HG02885 (cell line): ENCODE measurements at regions not wholly inside any gene's neighbourhood (a gene's known extent, or its start where the extent isn't known, plus 50 kb on each side); places are given as distances from the start of the nearest gene placed in this dataset.
A peak's percentile ranks its signal among the peaks of the same experiment; 100 is the strongest.
"Not testable (repeated sequence)": the region's sequence is repeated elsewhere in the genome, so short reads cannot be mapped to it uniquely, and the experiment has no call there.

ENCODE experiments used
- ATAC-seq: cut with Tn5 transposase; IDR thresholded peaks from one replicate; pipeline ENCODE4 v1.9.1; 2021; ENCODE audit warnings: mild to moderate bottlenecking; ENCODE audit not compliant: unreplicated experiment, poor library complexity

GRCh38 chr2:196511258-196512168 lies 128.0 kb upstream of the CCDC150 start:
- no peak for ATAC-seq

GRCh38 chr2:196513796-196514526 lies 125.6 kb upstream of the CCDC150 start:
- no peak for ATAC-seq

- no peak for ATAC-seq
These were observed 124.9 kb upstream of the CCDC150 start for GRCh38 chr2:196514641-196515040.

- no peak for ATAC-seq
These were observed 124.5 kb upstream of the CCDC150 start for GRCh38 chr2:196515051-196515450.

GRCh38 chr2:196515608-196516007 lies 123.9 kb upstream of the CCDC150 start:
- ATAC-seq = no peak

GRCh38 chr2:196516564-196516963 lies 123.0 kb upstream of the CCDC150 start:
- ATAC-seq = no peak

- no peak for ATAC-seq
These were observed 118.9 kb upstream of the CCDC150 start for GRCh38 chr2:196520605-196521004.

GRCh38 chr2:196526981-196527725 lies 112.4 kb upstream of the CCDC150 start:
- not testable (repeated sequence) for ATAC-seq

- peak; percentile 52 for ATAC-seq
These were observed 110.9 kb upstream of the CCDC150 start for GRCh38 chr2:196528486-196529223.

GRCh38 chr2:196530910-196531309 lies 108.6 kb upstream of the CCDC150 start:
- peak; percentile 59 for ATAC-seq

GRCh38 chr2:196533772-196534397 lies 105.6 kb upstream of the CCDC150 start:
- peak; percentile 38 for ATAC-seq

- no peak for ATAC-seq
These were observed 105.0 kb upstream of the CCDC150 start for GRCh38 chr2:196534495-196534894.

- ATAC-seq = no peak
These were observed 104.5 kb upstream of the CCDC150 start for GRCh38 chr2:196535061-196535460.

- ATAC-seq = no peak
These were observed 103.8 kb upstream of the CCDC150 start for GRCh38 chr2:196535742-196536141.

GRCh38 chr2:196537311-196537710 lies 102.2 kb upstream of the CCDC150 start:
- no peak for ATAC-seq

GRCh38 chr2:196538189-196538588 lies 101.3 kb upstream of the CCDC150 start:
- ATAC-seq = no peak

- no peak for ATAC-seq
These were observed 100.9 kb upstream of the CCDC150 start for GRCh38 chr2:196538646-196539045.

- no peak for ATAC-seq
These were observed 94.5 kb upstream of the CCDC150 start for GRCh38 chr2:196544906-196545433.

GRCh38 chr2:196546151-196546919 lies 93.2 kb upstream of the CCDC150 start:
- peak; percentile 70 for ATAC-seq
